ENCODE measurements at regions not wholly inside any gene's neighbourhood (a gene's known extent, or its start where the extent isn't known, plus 50 kb on each side); places are given as distances from the start of the nearest gene placed in this dataset.

- peaks cover 12% of the 10 kb centered on the region for H3K4me1 Mint-ChIP-seq (ENCODE audit: low read depth)
- H3K27me3 Mint-ChIP-seq: no peaks in the 10 kb centered on the region
- H3K36me3 Mint-ChIP-seq (ENCODE audit: insufficient read depth): no peaks in the 10 kb centered on the region
- H3K4me3 Mint-ChIP-seq (ENCODE audit: low read depth): no peak overlapping the region
- no peak overlapping the region for H3K27ac Mint-ChIP-seq
- no peaks in the 10 kb centered on the region for H3K9me3 Mint-ChIP-seq (ENCODE audit: low read depth)
- no peak for TF ChIP-seq CTCF (IDR thresholded peaks at IDR 0.05; ENCODE audit: unreplicated experiment)
- no peak for DNase-seq (ENCODE audit: low spot score, unreplicated experiment)
These were observed 245.3 kb upstream of the ZPLD1 start for GRCh38 chr3:102189541-102189940.

- no peaks in the 10 kb centered on the region for H3K9me3 Mint-ChIP-seq (ENCODE audit: low read depth)
- no peaks in the 10 kb centered on the region for H3K36me3 Mint-ChIP-seq (ENCODE audit: insufficient read depth)
- peaks cover 12% of the 10 kb centered on the region for H3K4me1 Mint-ChIP-seq (ENCODE audit: low read depth)
- TF ChIP-seq CTCF (IDR thresholded peaks at IDR 0.05; ENCODE audit: unreplicated experiment): no peak
- H3K27ac Mint-ChIP-seq: peak overlapping the region; percentile 46
- H3K27me3 Mint-ChIP-seq: no peaks in the 10 kb centered on the region
- no peak for DNase-seq (ENCODE audit: low spot score, unreplicated experiment)
- H3K4me3 Mint-ChIP-seq (ENCODE audit: low read depth): no peak overlapping the region
These were observed 244.7 kb upstream of the ZPLD1 start for GRCh38 chr3:102189956-102190723.

GRCh38 chr3:102192575-102192974 is 242.2 kb upstream of the ZPLD1 start:
- no peak overlapping the region for H3K4me3 Mint-ChIP-seq (ENCODE audit: low read depth)
- peaks cover 11% of the 10 kb centered on the region for H3K4me1 Mint-ChIP-seq (ENCODE audit: low read depth)
- TF ChIP-seq CTCF (IDR thresholded peaks at IDR 0.05; ENCODE audit: unreplicated experiment): no peak
- H3K27me3 Mint-ChIP-seq: no peaks in the 10 kb centered on the region
- H3K36me3 Mint-ChIP-seq (ENCODE audit: insufficient read depth): no peaks in the 10 kb centered on the region
- DNase-seq (ENCODE audit: low spot score, unreplicated experiment): no peak
- no peak overlapping the region for H3K27ac Mint-ChIP-seq
- H3K9me3 Mint-ChIP-seq (ENCODE audit: low read depth): no peaks in the 10 kb centered on the region

GRCh38 chr3:102193255-102193654 is 241.6 kb upstream of the ZPLD1 start:
- no peaks in the 10 kb centered on the region for H3K9me3 Mint-ChIP-seq (ENCODE audit: low read depth)
- peaks cover 11% of the 10 kb centered on the region for H3K4me1 Mint-ChIP-seq (ENCODE audit: low read depth)
- DNase-seq (ENCODE audit: low spot score, unreplicated experiment): no peak
- no peak overlapping the region for H3K27ac Mint-ChIP-seq
- H3K36me3 Mint-ChIP-seq (ENCODE audit: insufficient read depth): no peaks in the 10 kb centered on the region
- no peak for TF ChIP-seq CTCF (IDR thresholded peaks at IDR 0.05; ENCODE audit: unreplicated experiment)
- H3K4me3 Mint-ChIP-seq (ENCODE audit: low read depth): no peak overlapping the region
- H3K27me3 Mint-ChIP-seq: no peaks in the 10 kb centered on the region

- H3K27me3 Mint-ChIP-seq: no peaks in the 10 kb centered on the region
- no peak for TF ChIP-seq CTCF (IDR thresholded peaks at IDR 0.05; ENCODE audit: unreplicated experiment)
- peaks cover 11% of the 10 kb centered on the region for H3K4me1 Mint-ChIP-seq (ENCODE audit: low read depth)
- H3K27ac Mint-ChIP-seq: no peak overlapping the region
- DNase-seq (ENCODE audit: low spot score, unreplicated experiment): no peak
- H3K4me3 Mint-ChIP-seq (ENCODE audit: low read depth): no peak overlapping the region
- no peaks in the 10 kb centered on the region for H3K9me3 Mint-ChIP-seq (ENCODE audit: low read depth)
- H3K36me3 Mint-ChIP-seq (ENCODE audit: insufficient read depth): no peaks in the 10 kb centered on the region
These were observed 240.8 kb upstream of the ZPLD1 start for GRCh38 chr3:102194001-102194400.

Measured in progenitor cell of endocrine pancreas (in vitro differentiated cells).